Epithelial cell of proximal tubule (primary cell): ENCODE measurements at regions not wholly inside any gene's neighbourhood (a gene's known extent, or its start where the extent isn't known, plus 50 kb on each side); places are given as distances from the start of the nearest gene placed in this dataset.

Experiments used
- DNase-seq: peaks from one replicate; pipeline ENCODE4 v3.0.0-alpha.2; 2011; ENCODE audit warnings: low read depth
- H3K4me3 ChIP-seq: 2 replicates; pipeline ENCODE4 v1.5.1; 2011; ENCODE audit warnings: low read depth, mild to moderate bottlenecking, low read length
- CTCF ChIP-seq: conservative IDR thresholded peaks from 2 replicates; pipeline ENCODE4 v1.5.1; 2012; ENCODE audit warnings: low read depth, mild to moderate bottlenecking, low read length

- DNase-seq: no peak
These were observed 78.6 kb upstream of the SLC44A3 start for GRCh38 chr1:94741510-94741909.

GRCh38 chr1:94739521-94740061 is 80.6 kb upstream of the SLC44A3 start:
- H3K4me3 ChIP-seq: no peak overlapping the region
- no peak for TF ChIP-seq CTCF
- DNase-seq: no peak

More at GRCh38 chr1:94741510-94741909, 78.6 kb upstream of the SLC44A3 start:
- H3K4me3 ChIP-seq: no peak overlapping the region
- TF ChIP-seq CTCF: no peak

- no peak overlapping the region for H3K4me3 ChIP-seq
- TF ChIP-seq CTCF: no peak
- DNase-seq: no peak
These were observed 81.8 kb upstream of the SLC44A3 start for GRCh38 chr1:94738371-94738770.

- TF ChIP-seq CTCF: no peak
- DNase-seq: no peak
These were observed 82.8 kb upstream of the SLC44A3 start for GRCh38 chr1:94737124-94737998.

GRCh38 chr1:94736549-94736948 is 83.6 kb upstream of the SLC44A3 start:
- no peak for TF ChIP-seq CTCF
- no peak overlapping the region for H3K4me3 ChIP-seq
- DNase-seq: no peak

More at GRCh38 chr1:94737124-94737998, 82.8 kb upstream of the SLC44A3 start:
- no peak overlapping the region for H3K4me3 ChIP-seq

- H3K4me3 ChIP-seq: no peak overlapping the region
- TF ChIP-seq CTCF: no peak
- no peak for DNase-seq
These were observed 84.1 kb upstream of the SLC44A3 start for GRCh38 chr1:94736073-94736472.
